ENCODE measurements at regions not wholly inside any gene's neighbourhood (a gene's known extent, or its start where the extent isn't known, plus 50 kb on each side); places are given as distances from the start of the nearest gene placed in this dataset.

GRCh38 chr17:33481652-33482051 lies 188.6 kb upstream of the ASIC2 start:
- DNase-seq = no peak

GRCh38 chr17:33482636-33483035 lies 189.5 kb upstream of the ASIC2 start:
- DNase-seq = no peak

- DNase-seq = no peak
These were observed 191.5 kb upstream of the ASIC2 start for GRCh38 chr17:33484559-33484958.

GRCh38 chr17:33486135-33486885 lies 193.2 kb upstream of the ASIC2 start:
- no peak for DNase-seq

- no peak for DNase-seq
These were observed 194.2 kb upstream of the ASIC2 start for GRCh38 chr17:33487187-33487879.

- no peak for DNase-seq
These were observed 198.9 kb upstream of the ASIC2 start for GRCh38 chr17:33491871-33492481.

GRCh38 chr17:33492731-33493265 lies 199.7 kb upstream of the ASIC2 start:
- no peak for DNase-seq

- no peak for DNase-seq
These were observed 200.5 kb upstream of the ASIC2 start for GRCh38 chr17:33493566-33493965.

GRCh38 chr17:33494151-33494550 lies 201.1 kb upstream of the ASIC2 start:
- DNase-seq = no peak

- DNase-seq = no peak
These were observed 204.5 kb upstream of the ASIC2 start for GRCh38 chr17:33497623-33498022.

- DNase-seq = no peak
These were observed 205.0 kb upstream of the ASIC2 start for GRCh38 chr17:33498069-33498468.

- DNase-seq = no peak
These were observed 205.9 kb upstream of the ASIC2 start for GRCh38 chr17:33499040-33499439.

- DNase-seq = no peak
These were observed 207.1 kb upstream of the ASIC2 start for GRCh38 chr17:33500151-33500550.

- no peak for DNase-seq
These were observed 208.1 kb upstream of the ASIC2 start for GRCh38 chr17:33501185-33501584.

- no peak for DNase-seq
These were observed 211.5 kb upstream of the ASIC2 start for GRCh38 chr17:33504571-33504970.

GRCh38 chr17:33506889-33507650 lies 214.0 kb upstream of the ASIC2 start:
- DNase-seq = no peak

- DNase-seq = no peak
These were observed 215.1 kb upstream of the ASIC2 start for GRCh38 chr17:33508215-33508614.

GRCh38 chr17:33509331-33509730 lies 216.2 kb upstream of the ASIC2 start:
- no peak for DNase-seq

- DNase-seq = no peak
These were observed 218.6 kb upstream of the ASIC2 start for GRCh38 chr17:33511670-33512069.

- no peak for DNase-seq
These were observed 219.0 kb upstream of the ASIC2 start for GRCh38 chr17:33512113-33512512.

GRCh38 chr17:33513769-33514168 lies 220.7 kb upstream of the ASIC2 start:
- no peak for DNase-seq

- DNase-seq = no peak
These were observed 221.3 kb upstream of the ASIC2 start for GRCh38 chr17:33514369-33514768.

- no peak for DNase-seq
These were observed 222.9 kb upstream of the ASIC2 start for GRCh38 chr17:33515974-33516373.

Data from Kasumi-1 (cell line).